Esophagus mucosa (tissue), 1 donor: ENCODE measurements at regions not wholly inside any gene's neighbourhood (a gene's known extent, or its start where the extent isn't known, plus 50 kb on each side); places are given as distances from the start of the nearest gene placed in this dataset.

Experiments used
- ATAC-seq: fragments of 200-7000 bp; cut with Tn5 transposase; one replicate; pipeline ENCODE4 v1.9.1; 2020
- donor health status: DM: yes; HTN: yes; CAD: no.

DNA sequence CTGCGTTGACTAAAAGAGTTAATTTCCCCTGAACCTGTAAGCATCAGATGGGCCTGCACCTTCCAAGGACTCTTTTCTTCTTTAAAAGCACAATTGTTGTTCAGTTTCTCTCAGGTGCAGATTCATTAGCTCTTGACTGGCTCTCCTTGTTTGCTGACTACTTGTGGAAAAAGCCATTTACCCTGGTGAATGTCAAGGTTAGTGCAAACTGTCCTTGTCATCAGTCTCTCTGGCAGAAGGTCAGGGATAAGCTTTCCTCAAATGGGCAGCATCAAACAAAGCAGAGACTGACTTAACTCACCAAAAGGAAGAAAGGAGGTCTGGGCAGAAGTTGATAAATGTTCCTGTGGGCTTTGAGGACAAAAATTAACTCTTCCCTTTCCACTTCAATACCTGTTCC is 922.7 kb downstream of the BCL11A start:
- no peak for ATAC-seq

DNA sequence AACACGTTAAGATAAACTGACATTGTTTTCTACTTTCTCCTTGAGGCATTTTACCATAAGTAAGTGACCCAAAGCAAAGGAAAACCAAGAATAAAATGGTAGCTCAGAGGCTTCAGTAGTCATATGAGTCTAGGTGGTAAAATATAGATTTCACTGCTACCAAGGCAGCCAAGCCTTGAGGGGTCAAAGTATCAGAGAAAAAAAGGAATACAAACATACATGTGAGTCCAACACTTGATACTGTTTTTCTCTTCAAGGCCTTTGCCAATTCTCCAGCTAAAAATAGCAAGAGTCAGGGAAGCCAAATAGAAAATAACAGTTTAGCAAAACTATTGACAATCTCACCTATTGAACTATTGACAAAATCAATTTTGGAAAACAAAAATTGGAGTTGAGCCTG is 925.9 kb downstream of the BCL11A start:
- no peak for ATAC-seq

DNA sequence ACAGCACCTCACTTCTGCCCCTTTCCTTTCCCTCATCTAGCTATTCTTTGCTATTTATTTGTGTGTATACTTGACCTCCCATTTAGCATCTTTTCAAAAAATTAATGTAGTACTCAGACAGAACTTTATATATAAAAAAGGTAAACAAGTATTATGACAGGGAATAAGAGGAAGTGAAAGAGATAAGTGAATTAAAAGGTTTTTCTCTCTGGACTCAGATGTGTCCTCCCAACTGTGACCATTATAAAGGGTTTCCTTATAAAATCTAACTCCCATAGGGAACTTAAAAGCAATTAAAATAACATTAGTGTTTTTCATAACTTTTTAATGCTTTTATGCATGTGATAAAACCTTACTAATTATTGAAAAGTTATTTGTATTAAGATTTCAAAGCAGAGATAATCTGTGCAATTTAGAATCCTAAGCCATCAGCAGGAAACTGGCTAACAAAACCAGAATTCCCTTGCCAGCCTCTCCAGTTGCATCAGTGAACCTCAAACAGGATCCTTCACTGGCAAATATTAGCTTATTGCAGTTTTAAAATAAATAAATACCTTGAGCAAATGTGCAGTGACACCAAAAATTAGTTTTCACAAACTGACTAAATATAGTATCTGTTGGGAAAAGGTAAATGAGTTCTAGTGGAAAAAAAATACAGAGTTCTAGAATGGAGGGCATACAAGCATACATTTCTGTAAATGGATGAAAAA is 930.7 kb downstream of the BCL11A start:
- ATAC-seq = no peak

DNA sequence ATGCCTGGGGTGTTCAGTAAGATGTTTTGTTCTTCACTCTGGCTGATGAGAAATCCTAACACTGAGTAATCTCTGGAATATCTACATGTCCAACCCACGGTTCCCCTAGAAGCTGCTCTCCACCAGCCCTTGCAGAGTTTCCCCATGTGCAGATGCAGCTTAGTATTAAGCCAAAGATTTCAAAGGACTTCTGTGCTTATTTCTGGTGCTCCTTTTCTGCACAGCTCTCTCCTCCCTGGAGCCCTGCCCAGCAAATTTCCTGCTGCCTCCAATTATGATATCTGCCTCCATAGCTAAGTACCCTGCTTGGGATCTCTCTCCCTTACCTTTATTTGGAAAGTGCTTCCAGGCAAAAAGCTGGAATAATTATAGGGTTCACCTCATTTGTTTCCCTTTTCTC is 949.3 kb downstream of the BCL11A start:
- no peak for ATAC-seq

DNA sequence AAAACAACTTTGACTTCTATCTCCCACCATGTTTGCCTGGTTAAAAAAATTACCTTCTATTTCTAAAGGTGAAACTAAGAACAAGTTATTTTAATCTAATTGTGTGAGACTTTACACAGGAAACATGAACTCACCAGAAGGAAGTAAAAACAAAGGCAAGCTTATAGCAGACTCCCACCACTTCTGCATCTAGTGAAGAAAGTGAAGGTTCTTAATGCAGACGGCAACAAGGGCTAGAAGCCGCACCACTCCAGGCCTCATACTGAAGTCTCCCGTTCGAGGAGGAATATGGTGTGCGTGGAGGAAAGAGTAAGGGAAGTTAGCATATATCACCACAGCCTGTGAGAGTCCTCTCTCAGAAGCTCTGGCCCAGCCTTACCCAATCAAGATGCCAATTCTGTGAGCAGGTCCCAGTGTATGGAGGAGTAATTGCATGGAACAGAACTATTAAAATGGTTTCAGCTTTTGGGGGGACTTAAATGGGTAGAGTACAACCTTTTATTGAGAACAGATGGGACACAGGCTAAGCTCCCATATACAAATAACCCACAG is 958.7 kb downstream of the BCL11A start:
- no peak for ATAC-seq

DNA sequence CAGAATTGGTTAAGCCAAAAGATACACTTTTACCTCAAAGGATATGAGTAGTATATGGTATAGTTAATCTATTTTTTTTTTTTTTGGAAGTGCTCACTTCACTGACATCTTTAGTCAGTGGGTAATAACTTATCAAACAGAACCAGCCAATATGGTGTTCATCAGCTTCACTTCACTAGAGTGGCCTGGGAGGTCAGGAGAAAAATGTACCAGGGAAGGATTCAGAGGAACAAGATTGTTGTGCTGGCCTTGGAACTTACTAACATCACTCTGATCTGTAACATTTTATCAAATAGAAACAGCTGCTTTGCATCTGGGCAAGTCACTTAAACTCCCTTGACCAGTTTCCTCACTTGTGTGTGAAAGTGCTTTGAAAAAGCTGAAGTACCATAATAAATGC is 962.7 kb downstream of the BCL11A start:
- no peak for ATAC-seq

DNA sequence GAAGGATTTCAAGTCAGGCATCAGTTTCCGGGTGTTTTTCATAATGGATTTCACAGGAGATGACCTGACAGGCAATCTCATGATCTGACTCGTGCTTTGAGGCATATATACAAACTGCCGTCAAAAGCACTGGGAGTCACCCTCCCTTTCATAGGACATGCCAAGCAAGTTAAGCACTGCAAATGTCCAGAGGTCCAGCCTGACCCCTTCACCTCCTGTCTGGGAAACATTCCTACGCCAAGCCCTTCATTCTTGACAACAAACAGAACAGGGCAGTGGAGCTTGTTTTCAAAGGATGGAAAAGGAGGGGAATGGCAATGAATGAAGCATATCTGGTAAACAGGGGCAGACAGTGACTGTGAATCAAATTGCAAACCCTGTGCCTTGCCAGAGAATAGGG is 963.6 kb downstream of the BCL11A start:
- no peak for ATAC-seq

DNA sequence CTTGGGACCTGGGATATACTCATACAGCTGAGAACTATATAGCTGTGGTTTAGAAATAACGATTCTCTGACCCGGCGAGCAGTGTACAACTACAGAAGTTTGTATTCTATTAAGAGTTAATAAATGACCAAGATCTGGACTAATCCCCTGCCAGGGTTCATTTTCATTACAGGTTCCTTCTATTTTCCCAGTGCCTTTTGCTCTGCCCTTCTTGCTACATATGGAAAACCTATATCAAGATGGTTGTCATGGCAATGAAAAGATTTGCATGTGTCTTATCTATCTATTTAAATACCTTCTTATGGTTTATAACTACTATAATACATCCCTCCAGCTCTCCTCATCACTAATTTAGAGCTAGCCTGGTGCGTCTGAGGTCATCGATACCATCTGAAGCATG is 965.2 kb downstream of the BCL11A start:
- ATAC-seq = no peak

DNA sequence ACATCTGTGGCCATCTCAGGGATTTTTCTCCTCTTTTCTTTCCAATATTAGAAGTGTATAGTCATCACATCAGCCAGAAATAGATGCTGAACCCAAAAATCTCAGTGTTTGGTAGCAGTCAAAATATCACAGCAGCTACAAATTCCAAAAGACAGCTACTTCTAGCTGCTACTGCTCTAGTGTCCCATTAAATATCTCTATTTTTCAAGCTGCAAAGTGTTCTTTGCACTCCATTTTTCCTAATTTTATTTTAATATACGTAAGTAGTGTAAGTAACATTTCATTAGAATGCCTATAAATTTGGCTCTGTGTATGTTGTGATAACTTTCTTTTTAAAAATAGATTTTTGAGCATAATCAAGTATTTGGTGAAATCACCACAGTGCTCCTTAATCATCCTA is 967.3 kb downstream of the BCL11A start:
- ATAC-seq = no peak

DNA sequence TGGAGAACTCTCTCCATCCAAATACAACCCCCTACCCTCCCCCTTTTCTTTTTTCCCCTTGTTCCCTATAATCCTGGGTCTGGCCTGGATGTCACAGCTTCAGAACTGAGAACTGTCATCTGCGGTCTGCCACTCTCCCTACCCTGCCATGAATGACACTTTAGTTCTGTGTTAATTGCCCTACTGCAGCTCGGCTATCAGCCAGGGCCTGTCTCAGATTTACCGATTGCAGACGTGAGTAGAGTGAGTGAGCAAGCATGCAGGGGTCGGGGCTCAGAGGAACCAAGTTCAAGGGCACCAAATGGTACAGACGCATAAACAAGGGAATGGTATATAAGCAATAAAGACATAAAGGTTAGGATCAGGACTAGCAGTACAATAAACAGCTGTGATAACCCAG is 967.8 kb downstream of the BCL11A start:
- no peak for ATAC-seq

DNA sequence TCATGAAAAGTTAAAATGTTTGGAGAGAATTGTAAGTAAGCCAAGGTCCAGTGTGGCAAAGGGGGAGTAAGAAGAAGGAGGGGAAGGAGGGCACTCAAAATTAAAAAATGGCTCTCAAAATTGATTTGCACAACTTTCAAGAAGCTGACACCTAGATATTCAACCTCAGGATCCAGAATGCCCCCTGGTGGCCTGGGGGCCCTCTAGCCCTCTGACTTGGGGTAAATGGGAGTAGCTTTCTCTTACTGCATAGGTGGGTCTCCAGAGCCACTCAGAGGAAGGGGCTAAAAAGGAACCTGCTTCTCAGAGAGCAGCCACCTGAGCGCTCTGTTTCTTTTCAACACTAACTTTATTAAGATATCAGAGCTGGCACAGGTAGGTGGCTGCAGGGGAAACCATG is 968.5 kb downstream of the BCL11A start:
- no peak for ATAC-seq

DNA sequence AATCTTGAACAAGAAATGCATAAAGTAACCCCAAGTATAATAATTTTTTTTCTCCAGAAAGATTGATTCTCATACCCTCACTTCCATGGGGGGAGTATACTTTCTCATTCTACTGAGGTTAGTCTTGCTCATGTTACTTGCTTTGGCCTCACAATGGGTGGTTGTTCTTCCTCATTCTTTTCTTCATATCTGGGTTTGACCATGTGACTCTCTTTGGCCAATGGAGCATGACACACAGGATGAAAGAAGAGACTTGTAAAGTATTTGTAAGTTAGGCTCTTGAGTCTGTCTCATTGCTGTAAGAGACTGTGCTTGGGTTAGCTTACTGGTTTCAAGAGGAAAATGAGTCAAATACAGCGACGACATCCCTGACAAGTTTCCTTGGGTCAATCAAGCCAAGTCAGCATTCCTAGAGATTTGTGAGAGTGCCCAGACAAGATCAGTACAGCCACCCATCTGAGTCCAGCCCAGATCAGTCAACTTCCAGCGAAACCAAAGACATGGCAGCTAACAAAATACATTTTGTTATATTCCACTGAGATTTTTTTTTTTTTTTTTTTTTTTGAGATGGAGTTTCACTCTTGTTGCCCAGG is 970.2 kb downstream of the BCL11A start:
- peak; percentile 48 for ATAC-seq

DNA sequence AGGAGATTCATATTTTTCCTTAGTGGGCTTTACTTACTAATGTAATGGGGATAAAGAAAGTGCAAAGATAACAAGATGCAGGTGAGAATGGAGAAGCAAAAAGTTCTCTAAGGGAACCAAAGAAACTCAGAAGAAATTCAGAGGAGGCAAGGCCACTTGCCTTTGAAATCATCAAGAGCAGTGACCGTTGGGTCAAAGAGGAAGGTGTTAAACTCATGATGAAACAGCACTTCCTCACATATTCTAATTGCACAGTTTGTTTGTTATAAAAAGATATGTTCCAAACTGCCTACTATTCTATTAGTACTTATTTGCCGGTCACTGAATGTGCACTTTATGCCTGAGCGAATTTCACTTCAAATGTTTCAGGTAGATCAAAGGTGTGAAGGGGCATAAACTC is 975.1 kb downstream of the BCL11A start:
- ATAC-seq = no peak

DNA sequence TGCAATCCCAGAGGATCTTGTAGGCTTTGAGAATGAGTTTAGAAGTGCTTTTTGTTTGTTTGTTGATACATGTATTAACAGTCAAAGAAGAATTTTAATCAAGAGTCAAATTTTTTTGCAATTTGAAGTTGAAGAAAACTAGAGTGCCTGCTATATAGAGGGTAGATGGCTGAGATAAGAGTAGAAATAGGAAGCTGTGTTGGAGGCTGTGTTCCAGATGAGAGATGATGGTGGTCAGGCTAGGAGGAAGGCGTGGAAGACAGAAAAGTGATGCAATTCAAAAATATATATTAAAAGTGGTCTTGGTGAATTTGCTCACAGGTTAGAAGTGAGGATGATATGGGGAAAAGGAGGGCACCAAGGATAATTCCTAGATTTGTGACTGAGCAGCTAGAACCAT is 978.3 kb downstream of the BCL11A start:
- ATAC-seq = no peak

DNA sequence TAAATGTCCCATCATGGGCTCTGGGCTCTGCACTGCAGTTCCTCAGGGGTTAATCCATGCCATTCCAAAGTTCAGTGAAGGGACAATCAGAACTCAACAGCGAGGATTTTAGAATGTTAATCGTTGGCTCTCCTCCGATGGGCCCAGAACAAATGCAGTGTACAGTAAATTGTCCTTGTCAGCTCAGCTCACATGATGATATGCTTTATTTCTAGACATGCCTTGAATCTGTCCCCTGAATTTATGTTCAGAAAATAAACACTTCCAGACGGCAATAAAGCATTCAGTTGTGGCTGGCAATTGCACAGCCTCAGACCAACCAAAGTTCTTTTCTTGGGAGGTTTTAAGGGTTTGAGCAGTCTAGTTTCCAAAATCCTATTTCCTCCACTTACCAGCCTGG is 981.2 kb downstream of the BCL11A start:
- ATAC-seq = no peak

DNA sequence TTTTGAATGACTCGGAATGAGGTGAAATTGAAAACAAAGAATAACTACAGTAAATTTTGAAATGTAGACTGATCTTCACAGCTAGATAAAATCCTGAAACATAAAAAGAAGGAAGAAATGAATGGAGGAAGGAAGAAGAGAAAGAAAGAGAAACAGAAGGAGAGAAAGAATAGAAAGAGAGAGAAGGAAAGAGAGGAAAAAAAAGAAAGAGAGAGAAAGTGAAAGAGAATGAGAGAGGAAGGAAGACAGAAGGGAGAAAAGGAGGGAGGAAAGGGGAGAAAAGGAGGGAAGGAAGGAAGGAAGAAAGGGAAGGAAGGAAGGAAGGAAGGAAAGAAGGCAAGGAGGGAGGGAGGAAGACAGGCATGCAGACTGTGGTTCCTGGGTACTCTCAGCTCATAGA is 982.6 kb downstream of the BCL11A start:
- no peak for ATAC-seq

DNA sequence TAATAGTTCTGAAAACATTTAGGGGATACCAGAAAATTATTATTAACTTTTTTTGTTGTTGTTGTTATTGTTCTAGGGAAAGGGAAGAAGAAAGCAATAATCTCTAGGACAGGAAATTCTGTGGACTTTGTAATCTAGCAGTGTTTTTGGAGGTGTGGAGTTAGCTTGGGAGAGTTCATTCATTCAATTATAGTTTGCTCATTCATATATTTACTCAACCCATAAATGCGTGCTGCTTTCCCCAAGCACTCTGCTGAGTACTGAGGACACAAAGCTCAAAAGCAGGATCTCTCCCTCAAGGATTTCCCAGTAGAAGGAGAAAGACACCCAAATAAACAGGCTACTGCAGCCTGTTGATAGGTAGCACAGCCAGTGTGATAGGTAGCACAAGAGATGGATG is 984.3 kb downstream of the BCL11A start:
- no peak for ATAC-seq

DNA sequence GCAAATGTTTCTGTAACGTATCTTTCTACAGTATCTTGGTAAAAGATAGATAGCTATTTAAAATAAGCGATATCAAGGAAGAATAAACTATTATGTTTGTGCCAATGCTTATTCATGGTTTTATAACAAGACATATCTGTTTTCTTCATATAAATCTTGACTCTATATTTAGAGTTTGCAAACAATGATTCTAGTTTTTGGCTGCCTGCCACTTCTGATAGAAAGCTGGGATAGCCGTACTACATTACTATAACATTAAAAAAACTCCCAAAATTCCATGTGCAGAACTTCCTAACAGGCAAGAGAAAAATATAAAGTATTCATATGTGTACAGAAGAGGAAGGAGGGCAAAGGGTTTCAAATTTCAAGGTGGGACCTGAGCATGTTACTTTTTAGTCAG is 985.0 kb downstream of the BCL11A start:
- ATAC-seq = no peak

DNA sequence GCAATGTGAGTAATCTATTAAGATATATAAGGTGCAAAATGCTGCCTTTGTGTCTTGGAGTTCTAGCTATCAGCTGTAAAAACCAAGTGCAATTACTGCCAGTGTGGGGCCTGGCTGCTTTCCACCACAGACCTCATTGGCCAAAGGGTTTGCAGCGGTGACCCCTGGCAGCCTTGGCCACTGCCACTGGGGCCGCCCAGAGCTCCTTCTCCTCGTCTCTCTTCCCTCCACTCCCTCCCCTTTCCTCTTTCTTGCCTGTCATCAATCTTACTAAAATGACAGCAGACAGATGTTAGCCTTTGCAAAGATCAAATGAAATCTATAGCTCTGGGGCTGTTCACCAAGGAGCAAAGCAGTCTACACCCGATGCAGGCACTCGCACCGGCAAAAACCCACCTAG is 986.3 kb downstream of the BCL11A start:
- no peak for ATAC-seq

DNA sequence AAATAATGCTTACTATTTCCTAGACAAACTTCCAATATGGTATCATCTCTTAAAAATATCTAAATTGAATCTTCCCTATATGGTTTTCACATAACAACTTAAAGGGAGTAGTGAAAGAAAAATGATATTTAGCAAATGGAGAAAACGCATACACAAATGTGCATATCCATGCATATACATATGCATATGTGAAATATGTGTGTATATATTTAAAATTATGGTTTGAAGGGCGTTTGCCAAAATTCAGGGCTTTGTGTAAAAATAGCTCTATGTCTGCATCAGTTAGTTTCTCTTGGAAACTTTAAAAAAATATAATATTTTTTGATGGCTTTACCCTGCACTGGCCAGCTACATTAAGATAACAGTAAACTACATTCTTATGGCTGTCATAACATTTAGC is 986.7 kb downstream of the BCL11A start:
- ATAC-seq = no peak

DNA sequence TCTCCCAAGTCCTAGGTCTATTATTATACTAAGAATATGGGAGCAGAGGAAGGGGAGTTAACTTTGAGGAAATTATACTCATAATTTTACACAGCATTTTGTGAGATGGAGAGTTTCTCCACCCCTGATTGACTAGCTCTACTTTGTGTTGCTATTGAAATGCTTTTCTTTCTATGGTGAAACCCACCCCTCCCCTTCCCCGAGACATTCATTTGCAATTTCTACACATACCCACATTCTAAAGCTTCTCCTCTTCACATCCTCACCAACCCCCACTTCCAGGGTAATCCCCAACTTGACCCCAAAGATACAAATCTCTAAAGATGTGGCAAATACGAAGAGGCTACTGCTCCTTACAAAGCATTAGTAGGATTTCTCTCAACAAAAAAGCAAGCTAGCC is 992.2 kb downstream of the BCL11A start:
- no peak for ATAC-seq

DNA sequence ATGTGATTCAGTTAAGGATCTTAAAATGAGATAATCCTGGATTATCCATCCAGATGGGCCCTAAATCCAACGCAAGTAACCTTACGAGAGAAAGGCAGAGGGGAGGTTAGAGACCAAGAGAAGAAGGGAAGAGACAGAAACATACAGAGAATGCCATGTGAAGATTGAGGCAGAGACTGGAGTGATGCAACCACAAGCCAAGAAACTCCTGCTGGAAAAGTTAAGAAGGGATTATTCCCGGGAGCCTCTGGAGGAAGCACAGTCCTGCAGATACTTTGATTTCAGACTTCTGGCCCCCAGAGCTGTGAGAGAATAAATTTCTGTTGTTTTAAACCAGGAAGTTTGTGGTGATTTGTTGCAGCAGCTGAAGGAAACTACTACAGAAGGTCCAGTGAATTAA is 992.7 kb downstream of the BCL11A start:
- ATAC-seq = no peak

DNA sequence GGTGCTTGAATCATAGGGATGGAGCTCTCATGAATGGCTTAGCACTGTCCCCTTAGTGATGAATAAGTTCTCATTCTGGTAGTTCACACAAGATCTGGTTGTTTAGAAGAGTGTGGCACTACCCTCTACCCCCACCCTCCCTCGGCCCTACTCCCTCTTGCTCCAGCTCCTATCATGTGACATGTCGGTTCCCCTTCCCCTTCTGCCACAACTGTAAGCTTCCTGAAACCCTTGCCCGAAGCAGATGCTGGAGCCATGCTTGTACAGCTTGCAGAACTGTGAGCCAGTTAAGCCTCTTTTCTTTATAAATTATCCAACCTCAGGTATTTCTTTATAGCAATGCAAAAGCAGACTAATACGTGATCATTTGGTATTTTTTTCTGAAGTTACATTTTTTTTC is 1012.6 kb downstream of the BCL11A start:
- ATAC-seq = no peak

DNA sequence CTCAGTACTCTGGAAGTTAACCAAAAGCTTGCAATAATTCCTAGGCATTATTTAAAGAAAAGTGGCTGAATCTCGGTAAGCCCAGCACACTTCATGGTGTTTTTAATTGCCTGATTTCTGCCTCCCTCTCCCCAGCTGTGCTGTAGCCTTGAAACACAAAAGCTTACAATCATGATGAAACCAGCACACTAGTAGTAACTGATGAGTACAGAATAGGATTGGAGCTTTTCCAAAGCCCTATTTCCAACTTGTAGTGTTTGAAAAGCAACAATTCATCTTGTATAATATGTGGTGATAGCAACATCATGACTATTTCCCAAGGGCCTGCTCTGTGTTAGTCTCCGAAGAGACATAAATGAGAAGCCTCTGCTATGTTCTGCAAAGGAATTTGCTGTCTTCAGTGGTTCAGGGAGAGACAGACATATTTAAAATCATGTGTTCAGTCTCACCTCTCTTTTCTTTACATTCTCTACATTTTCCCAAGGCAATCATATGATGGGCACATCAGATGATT is 1015.0 kb downstream of the BCL11A start:
- ATAC-seq = no peak

DNA sequence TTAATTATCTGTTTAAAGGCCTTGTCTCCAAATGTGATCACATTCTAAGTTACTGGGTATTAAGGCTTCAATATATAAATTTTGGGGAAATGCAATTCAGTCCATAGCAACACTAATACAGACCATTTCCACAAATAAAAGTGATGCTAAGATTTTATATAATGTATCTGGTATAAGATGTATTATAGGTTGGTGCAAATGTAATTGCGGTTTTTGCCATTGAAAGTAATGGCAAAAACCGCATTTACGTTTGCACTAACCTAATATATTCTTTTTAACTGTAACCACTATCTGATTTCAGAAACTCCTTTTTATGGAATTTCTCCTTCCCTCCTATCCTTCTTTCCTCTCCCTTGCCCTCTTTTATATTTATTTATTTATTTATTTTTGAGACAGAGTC is 1020.6 kb downstream of the BCL11A start:
- no peak for ATAC-seq
